SU-DHL-6 (cell line): ENCODE measurements at regions not wholly inside any gene's neighbourhood (a gene's known extent, or its start where the extent isn't known, plus 50 kb on each side); places are given as distances from the start of the nearest gene placed in this dataset.

ENCODE experiments used
- H2AFZ ChIP-seq: fragments of 200-600 bp; sonication (generic); 2 replicates; pipeline ENCODE4 v1.6.1; 2014; ENCODE audit warnings: low read depth, mild to moderate bottlenecking, moderate library complexity, mixed read lengths, antibody characterized with exemption, low read length; ENCODE audit not compliant: severe bottlenecking
- H3F3A ChIP-seq: fragments of 200-600 bp; shearing (Covaris generic); 2 replicates; pipeline ENCODE4 v1.6.0; 2016; ENCODE audit warnings: antibody characterized with exemption, mild to moderate bottlenecking; ENCODE audit not compliant: insufficient read depth
- H3K27ac ChIP-seq: fragments of 200-600 bp; sonication (generic); 2 replicates; pipeline ENCODE4 v1.5.1; 2016; ENCODE audit warnings: low read depth, mild to moderate bottlenecking, low read length, moderate library complexity, mixed read lengths
- H3K27me3 ChIP-seq: fragments of 200-600 bp; sonication (generic), shearing (Covaris generic); 2 replicates; pipeline ENCODE4 v1.6.0; 2014; ENCODE audit warnings: mild to moderate bottlenecking, low read length
- H3K36me3 ChIP-seq: fragments of 200-600 bp; sonication (generic); 2 replicates; pipeline ENCODE4 v1.6.1; 2014; ENCODE audit warnings: mild to moderate bottlenecking, low read length, mixed read lengths
- H3K4me2 ChIP-seq: fragments of 300-600, 200-600 bp; shearing (Covaris generic), sonication (generic); 2 replicates; pipeline ENCODE4 v1.6.0; 2014; ENCODE audit warnings: low read length, low read depth, mild to moderate bottlenecking; ENCODE audit not compliant: poor library complexity, severe bottlenecking
- H3K4me3 ChIP-seq: fragments of 200-600 bp; sonication (generic); 2 replicates; pipeline ENCODE4 v1.5.1; 2014; ENCODE audit warnings: antibody characterized with exemption, low read length, mild to moderate bottlenecking, mixed read lengths; ENCODE audit not compliant: insufficient read depth, poor library complexity, severe bottlenecking
- H3K79me2 ChIP-seq: fragments of 200-600 bp; sonication (generic); 2 replicates; pipeline ENCODE4 v1.6.1; 2014; ENCODE audit warnings: mild to moderate bottlenecking, low read length, moderate library complexity; ENCODE audit not compliant: insufficient read depth
- H3K9ac ChIP-seq: fragments of 200-600 bp; sonication (generic); 2 replicates; pipeline ENCODE4 v1.7.0; 2014; ENCODE audit warnings: mild to moderate bottlenecking, low read length
- H3K9me2 ChIP-seq: fragments of 200-600 bp; sonication (generic); replicated peaks from 2 replicates; pipeline ENCODE4 v1.6.1; 2014; ENCODE audit warnings: low read length; ENCODE audit not compliant: insufficient read depth
- H3K9me3 ChIP-seq: fragments of 200-600 bp; sonication (generic); 2 replicates; pipeline ENCODE4 v1.6.1; 2014; ENCODE audit warnings: low read length, mixed read lengths; ENCODE audit not compliant: insufficient read depth
- H4K20me1 ChIP-seq: fragments of 200-600 bp; sonication (generic); 2 replicates; pipeline ENCODE4 v1.6.1; 2014; ENCODE audit warnings: low read depth, mild to moderate bottlenecking, antibody characterized with exemption, low read length, moderate library complexity, mixed read lengths
- CTCF ChIP-seq: fragments of 200-600 bp; sonication (generic); IDR thresholded peaks from one replicate; pipeline ENCODE4 v1.5.1; 2017; ENCODE audit warnings: antibody characterized with exemption, mild to moderate bottlenecking, low read length, moderate library complexity; ENCODE audit not compliant: insufficient read depth, poor library complexity, severe bottlenecking
- EZH2phosphoT487 ChIP-seq: fragments of 200-600 bp; sonication (generic), shearing (Covaris generic); conservative IDR thresholded peaks from 2 replicates; pipeline ENCODE4 v1.6.1; 2018; ENCODE audit warnings: mild to moderate bottlenecking, antibody characterized with exemption, low read length, moderate library complexity, mixed read lengths

- H3K27ac ChIP-seq = no peak overlapping the region
Measured at GRCh38 chr6:63094947-63095346, 116.3 kb upstream of the FKBP1C start.

GRCh38 chr6:63097222-63097621 lies 114.0 kb upstream of the FKBP1C start:
- H3K9ac ChIP-seq = no peak overlapping the region
- H3K4me3 ChIP-seq = no peak overlapping the region
- H3K27ac ChIP-seq = no peak overlapping the region
- no peaks in the 10 kb centered on the region for H3F3A ChIP-seq
- TF ChIP-seq CTCF (no peak), EZH2phosphoT487 (no peak)
- no peaks in the 10 kb centered on the region for H3K9me2 ChIP-seq
- H2AFZ ChIP-seq = no peak overlapping the region
- H3K36me3 ChIP-seq = no peaks in the 10 kb centered on the region
- H3K27me3 ChIP-seq = no peaks in the 10 kb centered on the region
- H3K4me2 ChIP-seq = no peak overlapping the region
- no peaks in the 10 kb centered on the region for H4K20me1 ChIP-seq
- H3K79me2 ChIP-seq = no peaks in the 10 kb centered on the region
- no peaks in the 10 kb centered on the region for H3K9me3 ChIP-seq

More at GRCh38 chr6:63094947-63095346, 116.3 kb upstream of the FKBP1C start:
- no peaks in the 10 kb centered on the region for H3K79me2 ChIP-seq
- H4K20me1 ChIP-seq = no peaks in the 10 kb centered on the region
- no peak overlapping the region for H3K4me2 ChIP-seq
- H3K4me3 ChIP-seq = no peak overlapping the region
- no peak overlapping the region for H3K9ac ChIP-seq
- H3K27me3 ChIP-seq = no peaks in the 10 kb centered on the region
- H3K9me2 ChIP-seq = no peaks in the 10 kb centered on the region
- no peak overlapping the region for H2AFZ ChIP-seq
- no peaks in the 10 kb centered on the region for H3K36me3 ChIP-seq
- no peak for TF ChIP-seq EZH2phosphoT487
- no peak for TF ChIP-seq CTCF
- no peaks in the 10 kb centered on the region for H3F3A ChIP-seq
- H3K9me3 ChIP-seq = no peaks in the 10 kb centered on the region

- no peaks in the 10 kb centered on the region for H3F3A ChIP-seq
- H4K20me1 ChIP-seq = no peaks in the 10 kb centered on the region
- H3K9me3 ChIP-seq = no peaks in the 10 kb centered on the region
- no peaks in the 10 kb centered on the region for H3K9me2 ChIP-seq
- no peak for TF ChIP-seq CTCF
- no peak for TF ChIP-seq EZH2phosphoT487
- no peak overlapping the region for H3K4me2 ChIP-seq
- no peak overlapping the region for H2AFZ ChIP-seq
- H3K79me2 ChIP-seq = no peaks in the 10 kb centered on the region
- no peaks in the 10 kb centered on the region for H3K36me3 ChIP-seq
- H3K27me3 ChIP-seq = no peaks in the 10 kb centered on the region
- no peak overlapping the region for H3K9ac ChIP-seq
- H3K27ac ChIP-seq = no peak overlapping the region
- no peak overlapping the region for H3K4me3 ChIP-seq
Measured at GRCh38 chr6:63098789-63099188, 112.5 kb upstream of the FKBP1C start.
